ENCODE measurements at regions not wholly inside any gene's neighbourhood (a gene's known extent, or its start where the extent isn't known, plus 50 kb on each side); places are given as distances from the start of the nearest gene placed in this dataset.

DNA sequence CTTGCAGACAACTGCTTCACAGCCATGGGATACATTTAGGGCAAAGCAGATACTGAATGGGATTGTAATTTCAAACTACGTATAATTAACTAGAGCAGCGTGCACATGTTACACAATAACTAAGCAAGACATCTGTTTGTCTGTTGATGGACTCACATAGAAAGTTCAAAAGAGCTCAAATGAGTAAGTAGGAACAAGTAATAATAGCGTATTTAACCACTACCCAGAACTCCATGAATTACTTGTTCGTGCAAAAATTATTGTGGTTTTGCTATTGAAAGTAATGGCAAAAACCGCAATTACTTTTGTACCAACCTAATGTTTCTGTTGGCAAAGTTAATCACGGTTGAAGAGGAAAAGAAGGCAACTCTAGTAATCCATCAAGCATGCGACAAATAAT, 825.4 kb downstream of the PCDH18 start:
- TF ChIP-seq, protein P1, sequence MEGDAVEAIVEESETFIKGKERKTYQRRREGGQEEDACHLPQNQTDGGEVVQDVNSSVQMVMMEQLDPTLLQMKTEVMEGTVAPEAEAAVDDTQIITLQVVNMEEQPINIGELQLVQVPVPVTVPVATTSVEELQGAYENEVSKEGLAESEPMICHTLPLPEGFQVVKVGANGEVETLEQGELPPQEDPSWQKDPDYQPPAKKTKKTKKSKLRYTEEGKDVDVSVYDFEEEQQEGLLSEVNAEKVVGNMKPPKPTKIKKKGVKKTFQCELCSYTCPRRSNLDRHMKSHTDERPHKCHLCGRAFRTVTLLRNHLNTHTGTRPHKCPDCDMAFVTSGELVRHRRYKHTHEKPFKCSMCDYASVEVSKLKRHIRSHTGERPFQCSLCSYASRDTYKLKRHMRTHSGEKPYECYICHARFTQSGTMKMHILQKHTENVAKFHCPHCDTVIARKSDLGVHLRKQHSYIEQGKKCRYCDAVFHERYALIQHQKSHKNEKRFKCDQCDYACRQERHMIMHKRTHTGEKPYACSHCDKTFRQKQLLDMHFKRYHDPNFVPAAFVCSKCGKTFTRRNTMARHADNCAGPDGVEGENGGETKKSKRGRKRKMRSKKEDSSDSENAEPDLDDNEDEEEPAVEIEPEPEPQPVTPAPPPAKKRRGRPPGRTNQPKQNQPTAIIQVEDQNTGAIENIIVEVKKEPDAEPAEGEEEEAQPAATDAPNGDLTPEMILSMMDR (IDR thresholded peaks at IDR 0.05; ENCODE audit: low read depth, low read length, poor library complexity, severe bottlenecking): no peak
- TF ChIP-seq EZH2phosphoT487 (IDR thresholded peaks at IDR 0.05; ENCODE audit: borderline replicate concordance, low read length): no peak
